ENCODE measurements at regions not wholly inside any gene's neighbourhood (a gene's known extent, or its start where the extent isn't known, plus 50 kb on each side); places are given as distances from the start of the nearest gene placed in this dataset.

DNA sequence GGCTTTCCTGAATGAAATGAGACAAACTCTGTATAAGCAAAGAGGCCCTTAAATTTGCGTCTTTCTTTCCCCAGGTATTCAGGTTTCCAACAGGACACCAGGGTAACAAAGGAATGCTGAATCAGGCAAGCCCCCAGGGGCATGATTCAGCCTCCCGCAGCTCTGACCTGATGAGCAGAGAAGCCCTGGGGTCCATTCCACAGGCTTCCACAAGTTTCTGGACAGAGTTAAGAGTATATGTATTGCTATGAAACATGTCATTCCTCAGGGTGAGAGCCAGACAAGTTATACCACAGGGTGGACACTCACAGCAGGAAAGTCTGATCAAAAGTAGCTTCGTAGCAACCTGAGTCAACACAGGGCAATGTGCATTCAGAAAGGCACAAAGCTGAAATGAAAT lies 68.1 kb upstream of the CTNNB1 start:
- Histone ChIP-seq H3K36me3 (ENCODE audit: control insufficient read depth, insufficient read depth, low read length) (no peaks in the 10 kb centered on the region), H3K9me3 (ENCODE audit: control insufficient read depth, low read length) (no peaks in the 10 kb centered on the region), H2AFZ (no peak overlapping the region), H3K9ac (no peak overlapping the region), H3K4me3 (ENCODE audit: low read depth, low read length) (no peak overlapping the region), H3K27ac (no peak overlapping the region), H3K27me3 (ENCODE audit: control insufficient read depth, insufficient read depth, low read length) (no peaks in the 10 kb centered on the region), H3K4me1 (no peaks in the 10 kb centered on the region), H3K4me2 (ENCODE audit: low read length) (no peak overlapping the region), H3K79me2 (no peaks in the 10 kb centered on the region)
- TF ChIP-seq, protein P1, sequence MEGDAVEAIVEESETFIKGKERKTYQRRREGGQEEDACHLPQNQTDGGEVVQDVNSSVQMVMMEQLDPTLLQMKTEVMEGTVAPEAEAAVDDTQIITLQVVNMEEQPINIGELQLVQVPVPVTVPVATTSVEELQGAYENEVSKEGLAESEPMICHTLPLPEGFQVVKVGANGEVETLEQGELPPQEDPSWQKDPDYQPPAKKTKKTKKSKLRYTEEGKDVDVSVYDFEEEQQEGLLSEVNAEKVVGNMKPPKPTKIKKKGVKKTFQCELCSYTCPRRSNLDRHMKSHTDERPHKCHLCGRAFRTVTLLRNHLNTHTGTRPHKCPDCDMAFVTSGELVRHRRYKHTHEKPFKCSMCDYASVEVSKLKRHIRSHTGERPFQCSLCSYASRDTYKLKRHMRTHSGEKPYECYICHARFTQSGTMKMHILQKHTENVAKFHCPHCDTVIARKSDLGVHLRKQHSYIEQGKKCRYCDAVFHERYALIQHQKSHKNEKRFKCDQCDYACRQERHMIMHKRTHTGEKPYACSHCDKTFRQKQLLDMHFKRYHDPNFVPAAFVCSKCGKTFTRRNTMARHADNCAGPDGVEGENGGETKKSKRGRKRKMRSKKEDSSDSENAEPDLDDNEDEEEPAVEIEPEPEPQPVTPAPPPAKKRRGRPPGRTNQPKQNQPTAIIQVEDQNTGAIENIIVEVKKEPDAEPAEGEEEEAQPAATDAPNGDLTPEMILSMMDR (IDR thresholded peaks at IDR 0.05) = no peak

DNA sequence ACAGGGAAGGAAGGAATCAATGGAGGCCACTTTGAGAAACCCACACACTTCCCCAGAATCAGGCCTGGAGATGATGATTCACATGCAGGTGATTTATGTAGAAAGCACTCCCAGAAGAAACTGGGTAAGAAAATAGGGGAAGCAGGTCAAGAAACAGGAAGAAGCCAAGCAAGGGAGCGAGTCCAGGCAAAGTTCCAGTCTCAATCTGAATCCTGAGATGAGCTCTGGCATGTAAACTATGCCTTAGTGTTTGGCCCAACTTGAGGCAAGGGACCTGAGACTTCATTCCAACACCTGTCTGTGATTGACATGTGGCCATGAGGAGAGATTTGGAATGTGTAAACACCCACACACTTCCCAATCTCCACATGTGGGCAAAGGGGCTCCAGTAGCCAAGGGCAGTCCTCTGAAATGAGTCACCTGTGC lies 61.6 kb upstream of the CTNNB1 start:
- Histone ChIP-seq H3K4me3 (ENCODE audit: low read depth, low read length) (no peak overlapping the region), H3K9me3 (ENCODE audit: control insufficient read depth, low read length) (no peaks in the 10 kb centered on the region), H3K4me1 (no peaks in the 10 kb centered on the region), H3K27me3 (ENCODE audit: control insufficient read depth, insufficient read depth, low read length) (no peaks in the 10 kb centered on the region), H3K9ac (no peak overlapping the region), H2AFZ (no peak overlapping the region), H3K36me3 (ENCODE audit: control insufficient read depth, insufficient read depth, low read length) (no peaks in the 10 kb centered on the region), H3K27ac (no peak overlapping the region), H3K4me2 (ENCODE audit: low read length) (no peak overlapping the region), H3K79me2 (no peaks in the 10 kb centered on the region)
- TF ChIP-seq, protein P1 (IDR thresholded peaks at IDR 0.05) = no peak

DNA sequence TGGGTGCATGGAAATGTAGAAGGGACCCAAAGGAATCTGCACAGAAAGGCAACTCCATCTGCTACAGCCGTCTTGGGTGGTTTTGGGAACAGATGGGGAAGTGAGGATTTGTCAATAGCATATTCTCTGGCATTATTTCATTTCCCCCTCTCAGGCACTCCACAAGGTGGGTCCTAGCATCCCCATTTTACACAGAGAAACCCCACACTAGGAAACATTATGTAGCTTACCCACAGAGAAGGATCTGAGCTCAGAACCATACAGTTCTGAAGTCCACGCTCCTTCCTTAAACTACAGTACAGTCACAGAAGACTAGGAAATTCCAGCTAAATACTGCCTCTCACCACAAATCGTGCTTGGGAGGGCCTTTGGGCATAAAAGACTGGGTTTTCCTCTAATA lies 61.2 kb upstream of the CTNNB1 start:
- TF ChIP-seq, protein P1 (IDR thresholded peaks at IDR 0.05) = no peak
- no peak overlapping the region for H3K9ac ChIP-seq
- no peak overlapping the region for H2AFZ ChIP-seq
- H3K4me1 ChIP-seq = no peaks in the 10 kb centered on the region
- no peaks in the 10 kb centered on the region for H3K27me3 ChIP-seq (ENCODE audit: control insufficient read depth, insufficient read depth, low read length)
- H3K36me3 ChIP-seq (ENCODE audit: control insufficient read depth, insufficient read depth, low read length) = no peaks in the 10 kb centered on the region
- no peak overlapping the region for H3K27ac ChIP-seq
- H3K9me3 ChIP-seq (ENCODE audit: control insufficient read depth, low read length) = no peaks in the 10 kb centered on the region
- H3K79me2 ChIP-seq = no peaks in the 10 kb centered on the region
- no peak overlapping the region for H3K4me2 ChIP-seq (ENCODE audit: low read length)
- H3K4me3 ChIP-seq (ENCODE audit: low read depth, low read length) = no peak overlapping the region

DNA sequence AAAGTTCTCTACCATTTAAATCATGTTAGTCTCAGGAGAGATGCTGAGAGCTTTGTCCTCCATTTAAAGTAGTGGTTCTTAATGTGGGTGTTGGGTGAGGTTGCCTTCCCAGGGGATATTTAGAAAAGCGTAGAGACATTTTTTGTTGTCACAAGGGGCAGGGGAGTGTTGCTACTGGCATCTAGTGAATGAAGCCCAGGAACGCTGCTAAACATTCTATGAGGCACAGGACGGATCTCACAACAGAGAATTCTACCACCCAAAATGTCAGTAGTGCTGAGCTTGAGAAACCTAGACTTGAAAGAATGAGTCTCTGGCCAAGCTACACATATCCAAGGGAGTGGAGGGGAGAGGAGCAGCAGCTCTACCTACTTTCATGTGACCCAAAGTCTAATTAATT lies 60.7 kb upstream of the CTNNB1 start:
- Histone ChIP-seq H3K27me3 (ENCODE audit: control insufficient read depth, insufficient read depth, low read length) (no peaks in the 10 kb centered on the region), H3K36me3 (ENCODE audit: control insufficient read depth, insufficient read depth, low read length) (no peaks in the 10 kb centered on the region), H3K79me2 (no peaks in the 10 kb centered on the region), H3K4me1 (no peaks in the 10 kb centered on the region), H3K4me3 (ENCODE audit: low read depth, low read length) (no peak overlapping the region), H3K27ac (no peak overlapping the region), H2AFZ (no peak overlapping the region), H3K4me2 (ENCODE audit: low read length) (no peak overlapping the region), H3K9ac (no peak overlapping the region), H3K9me3 (ENCODE audit: control insufficient read depth, low read length) (no peaks in the 10 kb centered on the region)
- TF ChIP-seq, protein P1 (IDR thresholded peaks at IDR 0.05) = no peak

DNA sequence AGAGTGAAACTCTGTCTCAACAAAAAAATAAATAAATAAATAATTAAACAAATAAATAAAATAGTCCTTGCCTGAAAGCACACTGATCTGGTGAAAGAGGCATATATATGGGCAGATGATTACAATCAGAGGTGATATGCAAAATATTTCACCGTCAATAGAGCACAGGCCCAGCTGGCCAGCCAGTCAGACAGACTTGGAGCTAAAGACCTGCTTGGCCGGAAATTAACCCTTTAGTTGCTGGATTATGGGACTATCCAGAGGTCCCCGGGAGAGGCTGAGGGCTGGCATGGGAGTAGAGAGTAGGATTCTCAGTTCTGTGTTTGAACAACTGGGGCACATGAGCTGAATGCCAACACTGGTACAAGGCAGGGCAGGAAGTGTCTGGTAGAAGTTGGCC lies 59.1 kb upstream of the CTNNB1 start:
- H3K27me3 ChIP-seq (ENCODE audit: control insufficient read depth, insufficient read depth, low read length) = no peaks in the 10 kb centered on the region
- H3K36me3 ChIP-seq (ENCODE audit: control insufficient read depth, insufficient read depth, low read length) = no peaks in the 10 kb centered on the region
- no peaks in the 10 kb centered on the region for H3K79me2 ChIP-seq

More for the DNA sequence above, 59.1 kb upstream of the CTNNB1 start:
- no peak overlapping the region for H3K4me3 ChIP-seq (ENCODE audit: low read depth, low read length)
- H3K9me3 ChIP-seq (ENCODE audit: control insufficient read depth, low read length) = no peaks in the 10 kb centered on the region
- no peak overlapping the region for H2AFZ ChIP-seq
- TF ChIP-seq, protein P1 (IDR thresholded peaks at IDR 0.05) = no peak
- H3K27ac ChIP-seq = no peak overlapping the region
- no peak overlapping the region for H3K9ac ChIP-seq
- no peaks in the 10 kb centered on the region for H3K4me1 ChIP-seq
- H3K4me2 ChIP-seq (ENCODE audit: low read length) = no peak overlapping the region
